ENCODE measurements at regions not wholly inside any gene's neighbourhood (a gene's known extent, or its start where the extent isn't known, plus 50 kb on each side); places are given as distances from the start of the nearest gene placed in this dataset.

- TF ChIP-seq, protein P1, sequence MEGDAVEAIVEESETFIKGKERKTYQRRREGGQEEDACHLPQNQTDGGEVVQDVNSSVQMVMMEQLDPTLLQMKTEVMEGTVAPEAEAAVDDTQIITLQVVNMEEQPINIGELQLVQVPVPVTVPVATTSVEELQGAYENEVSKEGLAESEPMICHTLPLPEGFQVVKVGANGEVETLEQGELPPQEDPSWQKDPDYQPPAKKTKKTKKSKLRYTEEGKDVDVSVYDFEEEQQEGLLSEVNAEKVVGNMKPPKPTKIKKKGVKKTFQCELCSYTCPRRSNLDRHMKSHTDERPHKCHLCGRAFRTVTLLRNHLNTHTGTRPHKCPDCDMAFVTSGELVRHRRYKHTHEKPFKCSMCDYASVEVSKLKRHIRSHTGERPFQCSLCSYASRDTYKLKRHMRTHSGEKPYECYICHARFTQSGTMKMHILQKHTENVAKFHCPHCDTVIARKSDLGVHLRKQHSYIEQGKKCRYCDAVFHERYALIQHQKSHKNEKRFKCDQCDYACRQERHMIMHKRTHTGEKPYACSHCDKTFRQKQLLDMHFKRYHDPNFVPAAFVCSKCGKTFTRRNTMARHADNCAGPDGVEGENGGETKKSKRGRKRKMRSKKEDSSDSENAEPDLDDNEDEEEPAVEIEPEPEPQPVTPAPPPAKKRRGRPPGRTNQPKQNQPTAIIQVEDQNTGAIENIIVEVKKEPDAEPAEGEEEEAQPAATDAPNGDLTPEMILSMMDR (IDR thresholded peaks at IDR 0.05), result no peak
- no peak for TF ChIP-seq POLR2A (IDR thresholded peaks at IDR 0.05)
These were observed 472.3 kb upstream of the ADGRL4 start for GRCh38 chr1:79478728-79479373.

All from right lobe of liver (tissue), 4 donors.